ENCODE measurements at regions not wholly inside any gene's neighbourhood (a gene's known extent, or its start where the extent isn't known, plus 50 kb on each side); places are given as distances from the start of the nearest gene placed in this dataset.

GRCh38 chr22:48488149-48488551 lies 1339.5 kb downstream of the BRD1 start:
- no TSS peak for BruUV-seq (replicated peaks)
- Histone ChIP-seq H3K9me3 (ENCODE audit: low read length) (no peaks in the 10 kb centered on the region), H3K79me2 (ENCODE audit: insufficient read depth, low read length) (no peaks in the 10 kb centered on the region), H3K36me3 (replicated peaks in 1 of 2; ENCODE audit: control insufficient read depth in 1 of 2, insufficient read depth in 2 of 2, low read length in 2 of 2) (no peaks in the 10 kb centered on the region), H3K4me2 (ENCODE audit: low read depth, low read length) (no peak overlapping the region), H4K20me1 (ENCODE audit: insufficient read depth, low read length) (no peaks in the 10 kb centered on the region; the same call in 1 of the 2 replicates), H3K4me3 (replicated peaks in 1 of 3; ENCODE audit: insufficient read depth in 1 of 3, low read depth in 2 of 3, low read length in 3 of 3) (no peak overlapping the region), H3K4me1 (ENCODE audit: insufficient read depth, low read length) (no peaks in the 10 kb centered on the region), H3K9ac (ENCODE audit: insufficient read depth, low read depth, low read length) (no peak overlapping the region), H3K27me3 (ENCODE audit: control insufficient read depth in 1 of 2, insufficient read depth in 2 of 2, low read length in 2 of 2) (peaks cover 1 to 47% of the 10 kb centered on the region in 2 experiments; a peak in 3 of 5 replicates), H3K27ac (ENCODE audit: extremely low read length, insufficient read depth, low read length) (no peak overlapping the region), H2AFZ (ENCODE audit: low read length) (no peak overlapping the region)
- intact Hi-C loops (cut with micrococcal nuclease; ENCODE audit: unreplicated experiment) = no loop called here
- FAIRE-seq (no peak), DNase-seq (ENCODE audit: low spot score) (no peak), ATAC-seq (no peak)
- 0% methylated on average over 1 of the region's 5 CpGs for WGBS (ENCODE audit: low lambda C conversion rate)
- CTCF ChIA-PET (ENCODE audit: low intra/inter-chr PET ratio, low total read pairs) = no interaction called here
- POLR2A ChIA-PET = no interaction called here
- TF ChIP-seq HOXA9 (CRISPR knock-in tag; IDR thresholded peaks at IDR 0.05; ENCODE audit: borderline replicate concordance) = no peak
- no peak for TF ChIP-seq ZNF207 (IDR thresholded peaks at IDR 0.05; ENCODE audit: borderline replicate concordance)
- no peak for TF ChIP-seq ZNF609 (CRISPR knock-in tag; IDR thresholded peaks at IDR 0.05; ENCODE audit: borderline replicate concordance)
- no peak for TF ChIP-seq SRSF4 (IDR thresholded peaks at IDR 0.05; ENCODE audit: low read depth, low read length, poor library complexity, severe bottlenecking)
- in situ Hi-C loops (cut with HindIII; ENCODE audit: extremely low pct_ligation_motif_present, low pct_unique_long_range_greater_than_20kb) = loop anchor here (25.0 kb wide), 1 partner anchor 1276 kb away; no protein-coding TSS in a partner anchor

Measured in HepG2 (cell line).